Cardiac fibroblast (primary cell): ENCODE measurements at regions not wholly inside any gene's neighbourhood (a gene's known extent, or its start where the extent isn't known, plus 50 kb on each side); places are given as distances from the start of the nearest gene placed in this dataset.

Experiments
- DNase-seq, 2 donors: peaks; one replicate each; pipeline versions ENCODE4 v3.0.0 to v3.0.0-alpha.2; 2010; ENCODE audit warnings: low read depth in 2 of 2
- H3K4me3 ChIP-seq, 2 donors: replicated peaks in 1 of 2; 1 replicate in 1 of 2; 2 replicates in 1 of 2; pipeline ENCODE4 v1.5.1; 2011; ENCODE audit warnings: low read depth in 2 of 2, low read length in 2 of 2, mild to moderate bottlenecking in 2 of 2, moderate library complexity in 1 of 2
- TF ChIP-seq, protein P1 (sequence below): IDR thresholded peaks from one replicate; pipeline ENCODE4 v1.5.1; 2011; ENCODE audit warnings: low read depth, mild to moderate bottlenecking, low read length, inconsistent platforms

DNA sequence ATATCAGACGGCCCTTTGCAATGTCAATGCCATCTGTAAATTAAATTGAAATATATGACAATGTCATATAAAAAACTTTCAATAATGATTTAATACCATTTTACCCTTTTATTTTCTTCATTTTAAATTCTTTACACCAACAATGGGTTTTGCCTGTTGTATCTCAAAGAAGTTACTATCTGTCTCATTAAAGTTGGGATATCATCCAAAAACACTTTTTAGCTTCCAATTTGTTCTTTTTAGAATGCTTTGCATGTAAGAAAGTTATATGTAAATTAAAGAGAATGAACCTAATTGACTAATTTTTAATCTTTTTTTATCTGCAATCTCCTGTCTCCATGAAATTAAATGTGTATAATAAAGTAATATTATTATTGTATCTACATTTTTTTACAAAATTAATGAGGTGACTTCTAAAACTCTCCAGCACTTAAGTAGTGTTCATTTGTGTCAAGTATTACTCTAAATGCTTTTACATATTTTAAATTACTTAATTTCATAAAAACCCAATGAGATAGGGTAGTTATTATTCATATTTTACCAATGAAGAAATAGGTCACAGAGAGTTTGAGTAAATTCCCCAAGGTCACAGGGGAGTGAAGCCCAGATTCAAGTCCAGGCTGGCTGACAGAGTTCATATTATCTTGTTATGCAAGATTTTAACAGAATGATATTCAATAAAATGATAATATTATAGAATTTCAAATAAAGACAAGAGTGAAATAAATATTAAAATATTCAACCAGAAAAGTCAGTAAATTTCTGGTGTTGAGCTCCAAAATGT is 673.0 kb upstream of the FLRT2 start:
- TF ChIP-seq, protein P1, sequence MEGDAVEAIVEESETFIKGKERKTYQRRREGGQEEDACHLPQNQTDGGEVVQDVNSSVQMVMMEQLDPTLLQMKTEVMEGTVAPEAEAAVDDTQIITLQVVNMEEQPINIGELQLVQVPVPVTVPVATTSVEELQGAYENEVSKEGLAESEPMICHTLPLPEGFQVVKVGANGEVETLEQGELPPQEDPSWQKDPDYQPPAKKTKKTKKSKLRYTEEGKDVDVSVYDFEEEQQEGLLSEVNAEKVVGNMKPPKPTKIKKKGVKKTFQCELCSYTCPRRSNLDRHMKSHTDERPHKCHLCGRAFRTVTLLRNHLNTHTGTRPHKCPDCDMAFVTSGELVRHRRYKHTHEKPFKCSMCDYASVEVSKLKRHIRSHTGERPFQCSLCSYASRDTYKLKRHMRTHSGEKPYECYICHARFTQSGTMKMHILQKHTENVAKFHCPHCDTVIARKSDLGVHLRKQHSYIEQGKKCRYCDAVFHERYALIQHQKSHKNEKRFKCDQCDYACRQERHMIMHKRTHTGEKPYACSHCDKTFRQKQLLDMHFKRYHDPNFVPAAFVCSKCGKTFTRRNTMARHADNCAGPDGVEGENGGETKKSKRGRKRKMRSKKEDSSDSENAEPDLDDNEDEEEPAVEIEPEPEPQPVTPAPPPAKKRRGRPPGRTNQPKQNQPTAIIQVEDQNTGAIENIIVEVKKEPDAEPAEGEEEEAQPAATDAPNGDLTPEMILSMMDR, result no peak

DNA sequence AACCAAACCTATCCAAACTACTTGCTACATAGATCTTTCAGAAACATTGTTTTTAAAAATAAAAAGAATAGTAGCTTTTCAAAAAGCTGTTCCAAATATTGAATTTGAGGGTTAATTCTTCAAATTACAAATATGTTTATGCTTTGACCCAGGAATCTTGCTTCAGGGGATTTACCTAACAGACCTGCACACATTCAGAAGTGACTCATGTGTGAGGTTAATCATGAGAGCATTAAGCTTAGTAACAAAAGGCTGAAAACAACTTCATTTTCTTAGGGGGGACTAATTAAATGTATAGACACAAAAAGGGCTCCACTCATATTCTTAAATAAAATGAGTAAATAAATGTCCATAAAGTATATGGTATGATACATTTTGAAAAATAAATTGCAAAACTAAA is 672.4 kb upstream of the FLRT2 start:
- no peak overlapping the region for H3K4me3 ChIP-seq
- DNase-seq, result no peak
- TF ChIP-seq, protein P1, result no peak

More for the DNA sequence above, 673.0 kb upstream of the FLRT2 start:
- H3K4me3 ChIP-seq, result no peak overlapping the region
- no peak for DNase-seq

DNA sequence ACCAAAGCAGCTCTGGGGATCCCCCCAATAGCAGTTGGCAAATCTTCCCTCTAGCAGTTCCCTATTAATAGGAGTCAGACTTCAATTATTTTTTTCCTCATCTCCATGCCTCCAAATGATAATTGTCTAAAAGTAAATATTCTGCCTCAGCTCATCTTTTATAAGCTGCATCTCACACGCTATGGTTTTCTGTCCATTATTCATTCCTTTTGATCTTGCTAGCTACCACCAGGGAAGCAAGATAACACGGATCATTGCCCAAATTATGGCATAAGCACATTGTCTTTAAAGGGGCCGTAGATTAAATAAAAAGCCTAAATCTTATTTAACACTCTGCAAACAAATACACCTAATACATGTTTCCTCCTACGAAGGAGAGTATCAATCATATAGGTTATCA is 670.8 kb upstream of the FLRT2 start:
- TF ChIP-seq, protein P1, result no peak
- no peak overlapping the region for H3K4me3 ChIP-seq
- DNase-seq, result no peak

DNA sequence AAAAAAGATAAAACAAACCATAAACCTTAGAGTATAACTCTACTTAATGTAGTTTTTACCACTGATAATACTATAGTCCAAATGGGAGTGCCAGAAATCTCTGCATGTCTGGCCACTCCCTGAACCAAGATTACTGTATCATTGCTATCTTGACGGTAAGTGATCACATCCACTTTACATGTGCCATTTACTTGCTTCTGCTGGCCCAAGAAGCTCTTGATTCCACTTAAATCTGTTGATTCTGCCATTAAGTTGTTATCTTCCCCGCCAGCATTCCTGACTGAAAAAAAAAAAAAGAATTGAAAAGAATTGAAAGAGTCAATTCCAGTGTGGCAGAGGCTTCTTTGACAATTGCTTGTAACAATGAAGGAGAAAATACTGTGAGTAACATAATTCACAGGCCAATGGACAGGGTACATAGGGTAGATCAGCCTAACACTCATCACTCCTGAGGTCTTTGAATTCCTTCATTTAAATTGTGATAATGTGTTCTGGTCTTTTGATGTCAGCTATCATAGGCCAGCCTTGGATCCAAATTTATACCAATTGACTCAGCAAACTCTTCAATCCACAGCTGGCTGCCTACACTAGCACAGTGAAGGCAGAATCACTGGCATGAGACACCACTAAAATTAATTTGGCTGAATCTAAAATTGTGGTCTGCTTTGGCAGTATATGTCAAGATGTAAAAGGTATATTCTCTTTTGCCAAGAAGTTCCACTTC is 665.2 kb upstream of the FLRT2 start:
- H3K4me3 ChIP-seq, result no peak overlapping the region
- TF ChIP-seq, protein P1, result no peak
- DNase-seq, result no peak

- H3K4me3 ChIP-seq, result no peak overlapping the region
- DNase-seq, result no peak
Measured at GRCh38 chr14:84871734-84872133, 658.2 kb upstream of the FLRT2 start.

DNA sequence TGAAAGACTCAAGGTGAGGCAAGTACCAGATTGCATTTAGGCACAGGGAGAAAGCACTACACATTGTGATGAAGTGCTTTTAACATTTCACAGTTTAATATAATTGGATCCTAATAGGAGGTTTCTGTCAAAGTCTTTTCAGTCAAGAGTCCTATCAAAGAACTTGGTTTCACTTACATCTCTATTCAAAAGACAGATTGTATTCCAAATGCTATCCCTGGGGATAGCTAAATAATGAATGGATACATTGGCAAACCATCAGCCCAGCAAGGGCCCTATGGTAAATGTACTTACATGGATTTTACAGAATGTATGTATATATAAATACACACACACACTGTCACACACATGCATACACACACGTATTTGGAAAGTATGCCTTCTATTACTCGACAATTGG is 655.5 kb upstream of the FLRT2 start:
- no peak for DNase-seq
- no peak overlapping the region for H3K4me3 ChIP-seq
- TF ChIP-seq, protein P1, result no peak

More at GRCh38 chr14:84871734-84872133, 658.2 kb upstream of the FLRT2 start:
- TF ChIP-seq, protein P1, result no peak
